Heart left ventricle (tissue), 13 donors: ENCODE measurements at regions not wholly inside any gene's neighbourhood (a gene's known extent, or its start where the extent isn't known, plus 50 kb on each side); places are given as distances from the start of the nearest gene placed in this dataset.

Experiments used
- POLR2A ChIP-seq, 2 donors: fragments of 450-650 bp; IDR thresholded peaks; one replicate each; pipeline ENCODE4 v1.6.1; 2017; ENCODE audit warnings: antibody characterized with exemption in 2 of 2, mild to moderate bottlenecking in 2 of 2, moderate library complexity in 2 of 2
- TF ChIP-seq, protein P1 (sequence below), 12 donors: fragments of 200-600 bp; sonication (generic) in 4 of 12; IDR thresholded peaks; one replicate each; pipeline versions ENCODE4 v1.5.0 to v1.8.0; 2018 to 2022; ENCODE audit warnings: antibody characterized with exemption in 12 of 12, mild to moderate bottlenecking in 5 of 12
- donor health status: ischemic (EF 13 %, LVEDD 7.1; RV severe dilation, severe dysfunction).
- donor health status: DM: no; HTN: yes; CAD: no.
- donor health status: DM: no; HTN: no; CAD: no.
- donor health status: ischemic (EF 25% LVEDD 6.9; RV normal size, moderate dysfunction).
- donor health status: ischemic (EF 25% LVEDD 5.7; RV mildly dilated, moderate dysfunction).
- donor health status: ischemic (EF 35%, LVEDD 5.7; RV mildly dilated, moderate dysfunction).
- donor health status: nonischemic (EF 11% LVEDD 7.7; RV severe dilation, severe dysfunction).
- donor health status: DM: yes; HTN: yes; CAD: no.
- donor health status: PGD.
- donor health status: ischemic (EF 29% LVEDD 5.4; RV normal size, mild dysfunction).
- donor health status: nonischemic (EF 23%, LVEDD 6.1; RV moderate dilation, normal function).

DNA sequence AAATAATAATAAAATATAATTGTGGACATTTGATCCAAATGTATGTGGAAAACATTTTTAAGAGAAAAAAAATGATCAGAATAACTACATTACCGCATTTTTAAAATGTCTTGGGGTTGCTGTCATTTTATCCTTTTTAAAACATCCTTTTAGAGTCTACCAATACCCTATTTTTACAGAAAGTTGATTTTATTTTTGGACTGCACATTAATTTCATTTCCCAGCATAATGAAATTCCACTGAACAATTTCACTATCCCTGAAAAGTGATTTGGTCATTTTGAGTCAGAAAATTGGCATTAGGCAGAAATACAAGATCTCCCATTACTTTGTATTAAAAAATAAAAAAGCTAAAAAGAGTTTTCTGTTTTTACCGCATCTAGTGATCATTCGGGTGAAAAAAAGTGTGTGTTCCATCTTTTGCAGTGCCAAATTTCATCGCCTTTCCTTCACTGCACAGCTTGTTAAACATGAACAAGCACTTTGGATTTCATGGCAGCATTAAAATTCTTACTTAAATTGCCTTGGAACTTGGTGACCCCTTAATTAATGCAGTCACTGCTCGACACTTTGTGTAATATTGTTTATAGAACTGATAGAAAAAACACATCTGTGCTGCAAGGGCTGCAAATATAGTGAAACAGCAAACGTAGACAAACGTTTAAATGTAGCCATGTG, 611.7 kb downstream of the TSN start:
- TF ChIP-seq, protein P1, sequence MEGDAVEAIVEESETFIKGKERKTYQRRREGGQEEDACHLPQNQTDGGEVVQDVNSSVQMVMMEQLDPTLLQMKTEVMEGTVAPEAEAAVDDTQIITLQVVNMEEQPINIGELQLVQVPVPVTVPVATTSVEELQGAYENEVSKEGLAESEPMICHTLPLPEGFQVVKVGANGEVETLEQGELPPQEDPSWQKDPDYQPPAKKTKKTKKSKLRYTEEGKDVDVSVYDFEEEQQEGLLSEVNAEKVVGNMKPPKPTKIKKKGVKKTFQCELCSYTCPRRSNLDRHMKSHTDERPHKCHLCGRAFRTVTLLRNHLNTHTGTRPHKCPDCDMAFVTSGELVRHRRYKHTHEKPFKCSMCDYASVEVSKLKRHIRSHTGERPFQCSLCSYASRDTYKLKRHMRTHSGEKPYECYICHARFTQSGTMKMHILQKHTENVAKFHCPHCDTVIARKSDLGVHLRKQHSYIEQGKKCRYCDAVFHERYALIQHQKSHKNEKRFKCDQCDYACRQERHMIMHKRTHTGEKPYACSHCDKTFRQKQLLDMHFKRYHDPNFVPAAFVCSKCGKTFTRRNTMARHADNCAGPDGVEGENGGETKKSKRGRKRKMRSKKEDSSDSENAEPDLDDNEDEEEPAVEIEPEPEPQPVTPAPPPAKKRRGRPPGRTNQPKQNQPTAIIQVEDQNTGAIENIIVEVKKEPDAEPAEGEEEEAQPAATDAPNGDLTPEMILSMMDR (IDR thresholded peaks at IDR 0.05) = no peak
- TF ChIP-seq POLR2A (IDR thresholded peaks at IDR 0.05) = no peak
